GM19240 (cell line): ENCODE measurements at regions not wholly inside any gene's neighbourhood (a gene's known extent, or its start where the extent isn't known, plus 50 kb on each side); places are given as distances from the start of the nearest gene placed in this dataset.

ENCODE experiments used
- DNase-seq: peaks from one replicate; pipeline ENCODE4 v3.0.0; 2011; ENCODE audit warnings: low spot score; ENCODE audit not compliant: insufficient read length

DNA sequence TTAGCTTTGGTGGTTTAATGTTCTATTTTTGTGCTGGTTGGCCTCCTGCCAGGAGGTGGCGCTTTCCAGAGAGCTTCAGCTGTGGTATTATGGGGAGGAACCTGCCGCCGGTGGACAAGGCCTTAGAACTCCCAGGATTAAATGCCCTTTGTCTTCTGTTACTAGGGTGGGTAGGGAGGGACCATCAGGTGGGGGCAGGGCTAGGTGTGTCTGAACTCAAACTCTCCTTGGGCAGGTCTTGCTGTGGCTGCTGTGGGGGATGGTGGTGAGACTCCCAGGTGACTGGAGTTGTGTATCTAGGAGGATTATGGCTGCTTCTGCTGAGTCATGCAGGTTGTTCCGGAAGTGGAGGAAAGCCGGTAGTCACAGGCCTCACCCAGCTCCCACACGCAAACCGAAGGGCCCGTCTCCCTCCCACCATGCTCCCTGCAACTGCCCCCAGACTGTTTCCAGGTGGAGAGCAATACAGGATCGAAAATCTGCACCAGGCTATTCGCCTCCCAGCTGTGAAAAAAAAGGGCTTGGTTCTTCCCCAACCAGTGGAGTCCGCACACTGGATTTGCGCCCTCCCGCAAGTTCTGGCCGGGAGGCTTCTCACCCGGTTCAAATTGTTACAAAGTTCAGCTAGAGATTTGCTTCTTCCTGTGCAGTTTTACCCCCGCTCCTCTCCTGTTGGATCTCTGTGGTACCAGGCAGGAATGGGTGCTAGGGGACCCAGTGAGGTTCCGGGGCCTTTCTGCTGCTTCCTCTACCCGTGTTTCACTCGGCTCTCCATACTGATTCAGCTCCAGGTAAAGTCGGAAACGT, 220.5 kb downstream of the CENPF start:
- DNase-seq, result no peak

DNA sequence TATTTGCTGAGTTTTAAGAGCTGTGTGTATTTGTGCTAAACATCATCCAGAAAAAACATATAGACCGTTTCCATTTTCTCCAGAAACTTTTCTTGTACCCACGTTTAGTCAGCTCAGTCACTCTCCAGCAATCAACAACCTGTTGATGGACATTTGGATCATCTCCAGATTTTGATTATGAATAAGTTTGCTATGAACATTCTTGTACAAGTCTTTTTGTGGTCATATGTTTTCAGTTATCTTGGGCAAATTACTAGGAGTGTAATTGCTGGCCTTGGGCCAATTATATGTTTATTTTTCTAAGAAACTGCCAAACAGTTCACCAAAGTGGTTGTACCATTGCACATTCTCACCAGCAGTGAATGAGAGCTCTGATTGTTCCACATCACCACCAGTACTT, 221.8 kb downstream of the CENPF start:
- DNase-seq, result no peak

DNA sequence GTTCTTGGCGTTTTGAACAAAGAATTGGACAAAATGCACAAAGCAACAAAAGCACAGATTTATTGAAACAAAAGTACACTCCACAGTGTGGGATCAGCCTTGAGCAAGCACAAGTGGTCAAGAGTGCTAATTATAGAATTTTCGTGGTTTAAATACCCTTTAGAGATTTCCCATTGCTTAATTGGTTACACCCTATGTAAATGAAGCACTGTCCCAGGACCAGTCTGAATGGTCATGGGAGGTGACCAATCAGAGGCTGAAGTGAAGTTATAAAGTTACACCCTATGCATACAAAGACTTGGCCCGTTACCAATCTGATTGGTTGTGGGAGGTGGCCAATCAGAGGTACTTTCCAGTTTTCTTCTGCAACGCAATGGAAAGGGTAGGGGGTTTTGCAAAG, 223.6 kb downstream of the CENPF start:
- DNase-seq, result no peak

DNA sequence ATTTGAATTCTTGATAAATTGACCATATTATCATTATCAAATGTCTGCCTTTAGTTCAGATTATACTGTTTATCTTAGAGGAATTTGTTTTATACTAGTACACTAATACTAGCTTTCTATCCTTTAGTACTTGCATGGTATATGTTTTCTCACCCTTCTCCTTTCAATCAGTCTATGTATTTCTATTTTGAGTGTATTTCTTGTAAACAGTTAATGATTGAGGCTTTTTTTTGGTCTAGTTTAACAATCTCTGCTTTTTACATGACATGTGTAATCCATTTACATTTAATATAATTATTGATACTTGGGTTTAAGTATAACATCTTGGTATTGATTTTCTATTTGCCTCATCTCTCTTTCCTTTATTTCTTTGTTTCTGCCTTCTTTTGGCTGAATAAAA, 224.9 kb downstream of the CENPF start:
- DNase-seq, result no peak

DNA sequence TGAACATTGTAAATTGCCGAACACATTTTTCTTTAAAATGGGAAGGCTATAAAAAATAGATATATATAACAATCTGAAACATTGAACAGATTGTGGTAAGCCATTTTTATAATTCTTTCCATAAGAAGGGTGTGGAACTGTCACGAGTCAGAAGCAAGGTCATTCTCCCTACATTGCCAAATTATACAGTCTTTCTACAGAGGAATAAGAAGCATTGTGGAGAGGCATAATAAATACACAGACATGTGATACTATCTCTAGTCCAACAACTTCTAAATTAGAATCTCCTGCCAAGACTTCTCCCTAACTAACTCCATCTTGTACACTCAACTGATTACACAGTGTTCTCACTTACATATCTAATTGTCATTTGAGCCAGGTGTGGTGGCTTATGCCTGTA, 227.9 kb downstream of the CENPF start:
- DNase-seq, result no peak

DNA sequence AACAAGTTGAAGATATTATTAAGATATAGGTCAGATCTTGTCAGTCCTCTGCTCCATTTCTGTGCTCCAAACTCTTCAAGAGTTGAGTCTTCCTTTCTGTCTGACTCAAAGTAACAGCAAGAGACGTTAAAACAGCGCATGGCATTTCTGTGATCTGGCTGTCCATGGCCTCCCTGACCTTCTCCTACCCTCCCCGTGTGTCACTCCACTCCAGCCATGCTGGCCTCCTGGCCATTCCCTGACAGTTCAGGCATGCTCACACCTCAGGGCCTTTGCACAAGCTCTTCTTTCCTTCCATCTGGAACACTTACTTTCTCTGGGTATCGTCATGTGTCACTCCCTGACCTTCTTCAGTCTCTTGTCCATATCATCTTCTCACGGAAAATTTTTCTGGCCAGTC, 229.0 kb downstream of the CENPF start:
- no peak for DNase-seq

DNA sequence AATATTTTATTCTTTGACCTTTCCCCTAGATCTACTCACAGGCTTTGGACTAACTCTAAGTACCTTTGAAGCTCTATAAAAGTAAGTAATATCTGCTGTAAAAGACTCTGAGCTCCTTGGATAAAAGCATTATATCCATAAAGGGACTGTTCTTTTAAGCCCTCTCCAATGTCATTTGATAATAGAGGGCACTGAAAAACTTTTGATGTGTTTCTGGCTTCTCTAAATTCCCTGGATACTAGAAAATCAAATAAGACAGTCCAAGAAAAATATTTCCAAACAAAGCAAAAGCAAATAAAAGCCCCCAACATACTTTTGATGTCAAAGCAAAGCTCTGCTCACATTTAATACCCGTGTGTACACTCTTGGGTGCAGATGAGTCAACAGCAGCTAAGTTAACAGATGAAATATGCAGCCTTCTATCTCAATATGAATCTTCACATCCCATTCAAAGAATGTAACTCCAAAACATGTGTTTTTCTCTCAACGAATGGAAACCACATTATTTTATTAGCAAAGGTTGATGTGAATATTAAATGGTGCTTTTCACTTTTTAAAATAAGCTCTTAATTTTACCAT, 230.3 kb downstream of the CENPF start:
- no peak for DNase-seq

DNA sequence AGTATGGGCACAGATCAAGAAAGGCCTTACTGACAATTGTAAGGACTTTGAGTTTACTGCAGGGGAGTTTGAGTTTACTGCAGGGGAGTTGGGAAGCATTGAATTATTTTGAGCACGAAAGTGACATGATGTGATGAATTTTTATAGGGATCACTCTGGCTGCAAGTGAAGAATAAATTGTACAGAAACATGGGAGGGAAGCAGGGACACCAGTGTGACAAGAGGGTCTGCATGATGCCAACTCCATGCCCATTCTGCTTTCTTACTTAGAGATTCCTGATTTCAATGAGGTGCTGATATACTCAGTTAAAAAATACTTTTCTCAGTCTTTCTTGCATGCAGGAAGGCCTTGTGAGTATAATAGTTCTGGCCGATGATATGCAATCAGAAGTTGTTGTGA, 234.4 kb downstream of the CENPF start:
- DNase-seq, result no peak

DNA sequence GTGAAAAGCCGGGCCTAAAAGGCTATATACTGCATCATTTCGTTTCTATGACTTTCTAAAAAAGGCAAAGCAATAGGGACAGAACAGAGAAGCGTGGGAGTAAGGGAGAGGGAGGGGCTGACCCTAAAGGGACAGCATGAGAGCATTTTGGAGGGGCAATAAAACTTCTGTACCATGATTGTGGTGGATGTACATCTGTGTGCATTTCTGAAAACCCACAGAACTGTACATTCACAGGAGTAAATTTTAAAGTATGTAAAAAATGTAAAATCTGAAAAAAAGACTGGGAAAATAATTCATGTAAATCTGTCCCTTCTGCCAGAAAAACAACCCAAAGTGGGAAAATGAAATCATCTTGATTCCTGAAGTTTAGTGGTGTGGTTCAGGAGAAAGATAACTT, 235.4 kb downstream of the CENPF start:
- no peak for DNase-seq

DNA sequence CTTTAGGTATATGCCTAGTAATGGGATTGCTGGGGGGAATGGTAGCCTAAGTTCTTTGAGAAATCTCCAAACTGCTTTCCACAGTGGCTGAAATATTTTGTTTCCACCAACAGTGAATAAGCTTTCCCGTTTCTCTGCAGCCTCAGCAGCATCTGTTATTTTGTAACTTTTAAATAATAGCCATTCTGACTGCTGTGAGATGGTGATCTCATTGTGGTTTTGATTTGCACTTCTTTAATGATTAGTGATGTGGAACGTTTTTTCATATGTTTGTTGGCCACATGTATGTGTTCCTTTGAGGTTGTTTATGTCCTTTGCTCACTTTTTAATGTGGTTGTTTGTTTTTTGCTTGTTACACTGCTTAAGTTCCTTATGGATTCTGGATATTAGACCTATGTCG, 237.4 kb downstream of the CENPF start:
- no peak for DNase-seq

DNA sequence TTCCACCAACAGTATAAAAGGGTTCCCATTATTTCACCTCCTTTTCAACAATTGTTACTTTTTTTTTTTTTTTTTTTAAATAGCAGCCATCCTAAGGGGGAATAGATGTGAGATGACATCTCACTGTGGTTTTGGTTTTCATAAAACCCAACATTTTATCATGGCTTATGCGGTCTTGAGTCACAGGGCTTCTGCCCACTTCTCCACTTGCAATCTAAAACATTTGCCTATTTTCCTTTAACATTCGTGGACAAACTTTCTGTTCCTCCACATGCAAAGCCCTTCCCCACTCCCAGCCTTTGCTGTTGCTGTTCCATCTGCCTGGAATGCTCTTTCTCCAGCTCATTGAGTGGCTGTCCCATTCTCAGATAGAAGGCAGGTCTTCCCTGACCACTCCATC, 239.7 kb upstream of the KCNK2 start:
- DNase-seq, result no peak

DNA sequence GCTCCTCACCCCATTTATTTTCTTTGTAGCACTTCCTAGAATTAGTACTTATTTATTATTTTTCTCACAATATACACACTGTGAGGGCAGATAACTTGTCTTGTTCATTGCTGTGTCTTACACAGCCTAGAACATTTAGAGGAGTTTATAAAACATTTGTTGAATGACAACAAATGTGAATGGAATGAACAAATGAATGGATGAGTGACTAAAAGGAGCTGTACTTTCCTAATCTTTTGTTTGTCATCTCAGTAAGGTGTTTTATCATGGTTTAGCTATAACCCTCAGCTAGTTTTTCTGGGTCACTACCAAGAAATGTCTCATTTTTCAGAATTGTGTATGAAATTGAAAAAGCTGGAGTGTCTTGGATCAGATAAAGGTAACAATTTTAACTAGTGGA, 239.3 kb upstream of the KCNK2 start:
- DNase-seq, result no peak

DNA sequence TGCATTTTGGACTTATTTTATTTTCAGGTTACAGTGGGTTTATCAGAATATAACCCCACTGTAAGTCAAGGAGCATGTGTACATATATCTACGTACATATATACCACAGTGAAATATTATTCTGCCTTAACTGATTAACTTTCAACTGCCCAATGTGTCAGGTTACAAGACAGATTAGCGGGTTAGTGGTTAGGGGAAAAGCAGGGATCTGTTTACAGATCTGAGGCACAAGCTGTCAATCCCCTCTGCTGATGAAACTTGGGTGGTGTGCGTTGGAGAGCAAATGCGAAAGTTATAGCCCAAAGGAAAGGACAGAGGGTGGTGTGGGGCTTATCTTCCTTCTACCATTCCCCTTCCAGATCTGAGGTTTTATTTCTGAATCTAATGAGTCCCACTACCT, 238.2 kb upstream of the KCNK2 start:
- DNase-seq, result no peak

DNA sequence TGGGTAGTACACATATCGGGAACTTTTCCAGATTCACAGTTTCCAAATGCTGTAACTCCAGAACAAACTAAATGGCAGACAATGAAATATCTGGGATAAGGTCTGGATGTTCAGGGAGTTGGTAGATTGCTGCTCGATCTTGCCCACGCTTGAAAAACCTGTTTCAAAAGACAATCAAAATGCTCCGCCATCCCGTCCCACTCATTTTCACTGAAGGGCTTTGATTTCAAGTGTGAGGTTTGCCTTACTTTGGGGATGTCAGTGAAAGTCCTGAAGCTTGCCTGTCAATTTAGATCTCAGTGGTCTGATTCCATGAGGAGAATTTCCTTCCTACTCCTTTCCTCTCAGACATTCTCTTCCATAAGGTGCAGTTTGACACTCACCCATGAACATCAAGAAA, 236.3 kb upstream of the KCNK2 start:
- DNase-seq, result no peak

DNA sequence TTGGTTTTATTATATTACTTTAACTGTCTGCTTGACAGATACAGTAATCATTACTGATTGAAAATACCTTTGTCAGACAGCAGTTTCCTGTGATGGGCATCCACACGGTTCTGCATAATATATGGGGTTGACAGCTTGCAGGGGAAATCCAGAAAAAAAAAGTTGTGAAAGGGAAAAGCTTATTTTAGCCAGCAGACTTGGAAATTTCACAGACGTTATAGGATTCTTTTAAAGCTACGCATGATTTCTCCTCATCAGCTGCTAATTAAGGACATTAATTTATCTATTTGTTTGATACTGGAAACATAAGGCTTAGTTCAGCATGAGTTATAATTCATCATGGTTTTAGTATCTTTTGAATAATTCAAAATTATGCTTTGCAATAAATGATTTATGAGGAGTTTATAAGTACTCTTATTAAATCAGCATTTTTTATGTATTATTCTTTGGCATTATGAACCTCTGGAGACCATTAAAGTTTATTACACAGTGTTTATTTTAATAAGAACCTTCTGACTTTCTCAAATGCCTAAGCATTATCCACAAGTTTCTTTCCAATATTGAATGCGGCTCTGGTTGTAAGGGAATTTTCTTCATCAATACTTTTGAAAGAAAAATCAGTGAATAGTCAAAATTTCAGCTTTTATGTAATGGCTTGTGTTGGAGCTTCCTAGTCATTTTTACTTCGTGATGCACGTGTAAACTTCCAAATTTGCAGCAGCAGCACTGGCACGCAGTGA, 235.3 kb upstream of the KCNK2 start:
- no peak for DNase-seq

DNA sequence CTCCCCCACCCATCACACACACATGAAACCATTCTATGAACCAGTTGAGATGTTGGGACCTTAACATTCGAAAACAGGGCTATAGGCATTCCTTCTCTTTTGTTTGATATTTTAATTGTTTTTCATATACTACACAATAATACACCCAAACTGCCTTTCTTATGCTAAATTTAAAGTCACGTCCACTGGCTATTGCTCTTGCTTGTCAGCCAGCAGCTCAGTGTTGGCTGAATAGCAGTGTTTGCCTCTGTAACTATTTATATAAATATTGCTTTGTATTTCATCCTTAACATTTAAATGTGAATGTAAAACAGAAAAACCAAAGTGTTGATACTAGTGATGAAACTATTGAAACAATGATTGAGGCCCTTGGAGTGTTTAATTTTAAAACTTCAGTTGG, 234.4 kb upstream of the KCNK2 start:
- DNase-seq, result no peak

DNA sequence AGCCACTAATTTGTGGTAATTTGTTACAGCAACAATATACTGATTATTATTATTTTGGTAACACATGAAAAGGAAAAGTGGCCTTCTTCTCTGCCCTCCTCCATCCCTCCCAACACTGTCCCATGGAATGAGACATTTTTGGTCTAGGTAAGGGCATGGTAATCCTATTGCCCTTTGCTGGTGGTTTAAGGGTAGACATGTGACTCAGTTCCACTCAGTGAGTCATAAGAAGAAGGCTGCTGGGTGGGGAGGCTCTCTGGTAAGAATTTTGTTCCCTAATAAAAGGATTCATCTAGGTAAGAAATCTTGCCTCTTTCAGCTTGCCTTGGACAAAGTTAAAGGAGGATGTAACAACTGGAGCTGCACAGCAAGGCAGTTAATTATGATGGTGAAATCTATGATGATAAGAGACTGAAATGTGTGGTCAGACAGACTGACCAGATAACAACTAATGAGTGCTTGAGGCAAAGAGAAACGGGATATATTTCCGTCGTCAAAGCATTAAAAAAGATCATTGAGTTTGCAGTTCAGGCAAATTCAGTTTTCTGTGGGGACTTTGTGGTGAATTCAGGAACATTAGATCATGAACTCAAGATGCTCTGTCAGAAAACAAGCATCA, 232.0 kb upstream of the KCNK2 start:
- no peak for DNase-seq

DNA sequence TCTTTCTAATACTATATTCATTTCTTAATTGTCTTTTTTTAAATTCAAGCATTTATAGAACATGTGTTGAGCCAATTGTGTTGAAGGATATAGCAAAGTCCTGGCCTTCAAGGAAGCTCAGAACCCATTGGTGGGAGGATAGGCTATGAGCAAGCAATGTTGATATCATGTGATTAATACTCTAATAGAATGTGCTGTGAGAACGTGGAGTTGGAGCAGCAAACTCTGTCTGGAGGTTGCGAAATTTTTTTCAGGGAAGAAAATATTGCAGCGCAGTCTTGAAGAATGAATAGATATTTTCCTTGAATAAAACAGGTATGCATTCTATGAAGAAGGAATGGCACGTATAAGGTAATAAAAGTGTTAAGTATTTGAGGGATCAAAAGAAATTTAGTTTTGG, 229.2 kb upstream of the KCNK2 start:
- no peak for DNase-seq

DNA sequence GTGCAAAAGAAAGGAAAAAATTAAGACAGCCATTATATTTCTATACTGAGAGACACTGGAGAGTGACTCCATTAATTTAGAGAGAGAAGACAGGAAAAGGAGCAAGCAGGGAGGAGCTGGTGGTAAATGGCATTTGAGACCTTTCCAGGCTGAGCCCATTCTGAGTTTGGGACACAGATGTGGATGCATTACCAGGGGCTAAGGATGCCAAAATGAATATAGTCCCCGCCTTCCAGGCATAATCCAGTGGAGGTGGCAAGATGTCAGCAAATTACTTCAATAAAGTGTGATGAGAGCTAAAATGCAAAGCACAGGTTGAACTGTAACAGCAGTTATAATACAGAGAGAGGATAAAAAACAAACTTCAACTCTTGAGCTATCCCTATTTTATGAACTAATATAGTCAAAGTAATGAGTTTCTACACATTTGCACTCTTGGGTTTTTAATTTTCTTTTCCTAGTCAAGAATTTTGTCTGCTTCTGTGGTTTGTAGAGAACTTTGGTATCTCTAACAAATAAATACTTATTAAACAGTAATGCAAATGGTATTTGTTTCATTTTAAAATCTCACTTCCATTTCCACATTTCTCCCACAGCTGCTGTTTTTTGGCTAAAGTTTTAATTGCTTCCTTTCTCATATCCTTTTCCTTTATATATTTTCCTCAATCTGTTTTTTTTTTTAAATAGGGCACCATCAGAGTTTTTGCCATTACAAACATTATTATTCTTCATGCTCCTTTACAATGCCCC, 228.2 kb upstream of the KCNK2 start:
- DNase-seq, result no peak

DNA sequence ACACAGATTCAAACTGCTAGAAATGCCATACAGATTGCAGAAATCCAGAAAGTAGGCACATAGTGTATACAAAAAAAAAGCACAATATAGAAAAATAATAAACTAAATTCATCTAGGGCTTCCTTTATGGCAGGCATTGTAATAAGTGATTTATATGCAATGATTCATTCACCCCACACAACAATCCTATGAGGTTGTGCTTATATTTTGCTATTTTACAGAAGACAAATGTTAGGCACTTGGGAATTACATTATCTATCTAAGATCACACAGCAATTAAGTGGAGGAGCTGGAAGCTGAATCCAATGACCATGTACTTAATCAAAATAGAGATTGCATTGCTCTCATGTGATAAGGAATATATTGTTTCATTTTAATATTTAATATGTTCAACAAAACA, 225.7 kb upstream of the KCNK2 start:
- DNase-seq, result no peak

DNA sequence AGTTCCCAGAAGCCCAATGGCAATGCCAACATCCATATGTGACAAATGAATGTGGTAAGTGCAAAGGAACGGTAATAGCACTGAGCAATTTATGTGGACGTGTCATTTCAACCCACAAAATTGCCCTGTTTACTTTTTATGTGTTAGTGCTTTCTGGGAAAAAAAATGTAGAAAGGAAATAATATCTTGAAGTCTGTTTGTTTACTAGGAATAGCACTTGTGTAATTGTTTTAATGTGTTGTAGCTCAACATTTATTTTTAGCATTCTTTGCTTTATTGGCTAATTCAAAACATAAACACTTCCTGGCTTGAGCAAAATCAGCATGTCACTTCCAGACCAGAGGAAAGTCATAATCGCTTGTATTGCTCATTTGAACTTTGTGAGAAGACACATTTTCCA, 224.8 kb upstream of the KCNK2 start:
- no peak for DNase-seq

DNA sequence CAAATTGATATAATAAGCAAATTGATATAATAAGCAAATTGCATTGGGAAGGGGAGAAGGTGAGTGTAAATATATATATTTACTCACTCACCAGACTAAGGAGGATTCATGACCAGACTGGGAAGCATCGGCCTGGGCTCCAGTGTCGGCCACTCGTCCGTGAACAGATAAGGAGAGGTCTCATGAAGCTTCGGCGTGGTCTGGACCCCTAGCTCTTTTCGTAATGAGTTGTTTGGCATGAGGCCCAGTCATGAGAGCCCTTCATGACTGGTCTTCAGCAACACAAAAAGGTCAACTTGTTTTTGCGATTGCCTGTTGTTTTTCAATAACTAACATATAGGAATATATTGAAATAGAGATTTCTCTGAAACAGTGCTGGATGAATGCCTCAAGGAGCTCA, 222.9 kb upstream of the KCNK2 start:
- DNase-seq, result no peak
